H9 (cell line): ENCODE measurements at regions not wholly inside any gene's neighbourhood (a gene's known extent, or its start where the extent isn't known, plus 50 kb on each side); places are given as distances from the start of the nearest gene placed in this dataset.

ENCODE experiments used
- DNase-seq: peaks from one replicate; pipeline ENCODE4 v3.0.0-alpha.2; 2017
- H2AFZ ChIP-seq: one replicate; pipeline ENCODE4 v1.6.1; 2013; ENCODE audit warnings: mild to moderate bottlenecking, low read length, control low read depth, moderate library complexity
- H2AK5ac ChIP-seq: 2 replicates; pipeline ENCODE4 v1.6.1; 2013; ENCODE audit warnings: low read length, control low read depth, mixed read lengths; ENCODE audit not compliant: insufficient read length
- H2BK120ac ChIP-seq: one replicate; pipeline ENCODE4 v1.6.1; 2013; ENCODE audit warnings: low read depth, mild to moderate bottlenecking, low read length, control low read depth, inconsistent platforms; ENCODE audit not compliant: poor library complexity, severe bottlenecking
- H2BK12ac ChIP-seq: 2 replicates; pipeline ENCODE4 v1.6.1; 2013; ENCODE audit warnings: low read length, control low read depth, mixed read lengths, low read depth; ENCODE audit not compliant: insufficient read length
- H2BK15ac ChIP-seq: 2 replicates; pipeline ENCODE4 v1.6.1; 2013; ENCODE audit warnings: low read depth, low read length, control low read depth
- H2BK20ac ChIP-seq: one replicate; pipeline ENCODE4 v1.6.1; 2013; ENCODE audit warnings: low read depth, mild to moderate bottlenecking, low read length, control low read depth, inconsistent platforms; ENCODE audit not compliant: poor library complexity, severe bottlenecking
- H2BK5ac ChIP-seq: 2 replicates; pipeline ENCODE4 v1.6.1; 2013; ENCODE audit warnings: low read length, control low read depth, mixed read lengths; ENCODE audit not compliant: insufficient read length
- H3K14ac ChIP-seq: 2 replicates; pipeline ENCODE4 v1.6.1; 2013; ENCODE audit warnings: low read length, control low read depth; ENCODE audit not compliant: insufficient read depth
- H3K18ac ChIP-seq: 2 replicates; pipeline ENCODE4 v1.6.1; 2013; ENCODE audit warnings: low read depth, mild to moderate bottlenecking, mixed read lengths, low read length, control low read depth; ENCODE audit not compliant: insufficient read length
- H3K23ac ChIP-seq: 2 replicates; pipeline ENCODE4 v1.6.1; 2013; ENCODE audit warnings: low read length, control low read depth, mixed read lengths, low read depth; ENCODE audit not compliant: insufficient read length
- H3K23me2 ChIP-seq: 2 replicates; pipeline ENCODE4 v1.6.1; 2013; ENCODE audit warnings: low read depth, mild to moderate bottlenecking, mixed read lengths, low read length, control low read depth; ENCODE audit not compliant: insufficient read length, poor library complexity, severe bottlenecking
- H3K27ac ChIP-seq: 2 replicates; pipeline ENCODE4 v1.5.1; 2013; ENCODE audit warnings: low read length, control low read depth, mixed read lengths, low read depth; ENCODE audit not compliant: insufficient read length
- H3K27me3 ChIP-seq: 2 replicates; pipeline ENCODE4 v1.6.1; 2013; ENCODE audit warnings: low read length, control low read depth, inconsistent platforms; ENCODE audit not compliant: insufficient read depth
- H3K4ac ChIP-seq: 2 replicates; pipeline ENCODE4 v1.6.1; 2013; ENCODE audit warnings: low read depth, mild to moderate bottlenecking, control low read depth, inconsistent platforms, low read length, moderate library complexity
- H3K4me1 ChIP-seq: 2 replicates; pipeline ENCODE4 v1.6.1; 2013; ENCODE audit warnings: low read length, control low read depth, inconsistent platforms; ENCODE audit not compliant: insufficient read depth
- H3K4me2 ChIP-seq: 2 replicates; pipeline ENCODE4 v1.6.1; 2013; ENCODE audit warnings: low read length, control low read depth, mixed read lengths; ENCODE audit not compliant: insufficient read length, insufficient read depth
- H3K56ac ChIP-seq: 2 replicates; pipeline ENCODE4 v1.6.1; 2013; ENCODE audit warnings: low read depth, mild to moderate bottlenecking, mixed read lengths, low read length, control low read depth; ENCODE audit not compliant: insufficient read length
- H3K79me1 ChIP-seq: 2 replicates; pipeline ENCODE4 v1.6.1; 2013; ENCODE audit warnings: low read depth, mild to moderate bottlenecking, moderate library complexity, low read length, control low read depth, inconsistent platforms; ENCODE audit not compliant: insufficient read depth, poor library complexity, severe bottlenecking
- H3K79me2 ChIP-seq: 2 replicates; pipeline ENCODE4 v1.6.1; 2013; ENCODE audit warnings: low read length, control low read depth, inconsistent platforms; ENCODE audit not compliant: insufficient read depth
- H3K9ac ChIP-seq: 2 replicates; pipeline ENCODE4 v1.6.1; 2013; ENCODE audit warnings: low read length, control low read depth, mixed read lengths; ENCODE audit not compliant: insufficient read length; ENCODE audit errors: extremely low read depth
- H3K9me3 ChIP-seq: one replicate; pipeline ENCODE4 v1.6.1; 2013; ENCODE audit warnings: low read depth, low read length, inconsistent platforms; ENCODE audit not compliant: control insufficient read depth
- H3T11ph ChIP-seq: one replicate; pipeline ENCODE4 v1.6.1; 2013; ENCODE audit warnings: mild to moderate bottlenecking, low read length, control low read depth, inconsistent platforms
- H4K20me1 ChIP-seq: one replicate; pipeline ENCODE4 v1.6.1; 2013; ENCODE audit not compliant: control insufficient read depth, insufficient read length, insufficient read depth
- H4K5ac ChIP-seq: 2 replicates; pipeline ENCODE4 v1.6.1; 2013; ENCODE audit warnings: low read depth, mild to moderate bottlenecking, mixed read lengths, low read length, control low read depth; ENCODE audit not compliant: insufficient read length
- H4K8ac ChIP-seq: replicated peaks from 2 replicates; pipeline ENCODE4 v1.6.1; 2013; ENCODE audit warnings: low read length, control low read depth, mixed read lengths, low read depth; ENCODE audit not compliant: insufficient read length
- H4K91ac ChIP-seq: 2 replicates; pipeline ENCODE4 v1.6.1; 2013; ENCODE audit warnings: low read depth, mild to moderate bottlenecking, moderate library complexity, mixed read lengths, low read length, control low read depth; ENCODE audit not compliant: insufficient read length
- H3K27ac Mint-ChIP-seq, 3 experiments: 2 replicates in 2 of 3; 3 replicates in 1 of 3; pipeline ENCODE4 v1.8.0; 2020 to 2021; ENCODE audit warnings: mixed read lengths in 3 of 3, mild to moderate bottlenecking in 1 of 3, moderate library complexity in 1 of 3
- H3K27me3 Mint-ChIP-seq: 2 replicates; pipeline ENCODE4 v1.8.0; 2021; ENCODE audit warnings: low read depth, mild to moderate bottlenecking, moderate library complexity, mixed read lengths
- H3K36me3 Mint-ChIP-seq, 3 experiments: 2 replicates in 2 of 3; 3 replicates in 1 of 3; pipeline ENCODE4 v1.8.0; 2020 to 2021; ENCODE audit warnings: low read depth in 3 of 3, mixed read lengths in 3 of 3; ENCODE audit not compliant: insufficient read depth in 1 of 3
- H3K4me1 Mint-ChIP-seq, 2 experiments: 2 replicates each; pipeline ENCODE4 v1.8.0; 2020; ENCODE audit warnings: mixed read lengths in 2 of 2
- H3K4me3 Mint-ChIP-seq, 2 experiments: 2 replicates in 1 of 2; 3 replicates in 1 of 2; pipeline ENCODE4 v1.8.0; 2020 to 2021; ENCODE audit warnings: mild to moderate bottlenecking in 2 of 2, mixed read lengths in 2 of 2, moderate library complexity in 1 of 2
- H3K9me3 Mint-ChIP-seq, 2 experiments: 2 replicates in 1 of 2; 3 replicates in 1 of 2; pipeline ENCODE4 v1.8.0; 2020; ENCODE audit warnings: mild to moderate bottlenecking in 2 of 2, mixed read lengths in 2 of 2, moderate library complexity in 1 of 2
- CTCF ChIP-seq: fragments of 200-600 bp; sonication (generic); conservative IDR thresholded peaks from 3 replicates; pipeline ENCODE4 v1.8.0; 2021; ENCODE audit warnings: antibody characterized with exemption, mild to moderate bottlenecking
- WGBS: extraction: QIAGEN DNeasy Blood & Tissue Kit; methylation state at CpG from one replicate; pipeline ENCODE4 v1.1.7; 2013; ENCODE audit warnings: missing lambda C conversion rate, low lambda C conversion rate, mixed read lengths; ENCODE audit not compliant: insufficient read length; ENCODE audit errors: extremely low coverage; 5-methylcytosine and 5-hydroxymethylcytosine counted together

- Histone ChIP-seq H3K9ac (no peak overlapping the region), H3K4me1 (peaks cover 1% of the 10 kb centered on the region; the same call in 1 of the 2 replicates), H4K5ac (no peak overlapping the region), H3K27ac (no peak overlapping the region), H2BK120ac (no peak overlapping the region), H2BK20ac (no peak overlapping the region), H2AK5ac (no peak overlapping the region), H2AFZ (peak overlapping the region; percentile 43), H3K18ac (peak overlapping the region; percentile 63), H2BK15ac (no peak overlapping the region), H3K27me3 (no peaks in the 10 kb centered on the region), H2BK5ac (no peak overlapping the region), H3T11ph (no peak overlapping the region), H3K79me2 (no peaks in the 10 kb centered on the region), H2BK12ac (no peak overlapping the region), H3K4ac (no peak overlapping the region), H4K8ac (peak overlapping the region; percentile 47), H3K23ac (no peak overlapping the region), H3K4me2 (no peak overlapping the region), H3K79me1 (no peaks in the 10 kb centered on the region), H4K20me1 (no peaks in the 10 kb centered on the region), H4K91ac (no peak overlapping the region), H3K9me3 (no peaks in the 10 kb centered on the region), H3K56ac (no peak overlapping the region), H3K23me2 (no peaks in the 10 kb centered on the region), H3K14ac (no peak overlapping the region)
- no peaks in the 10 kb centered on the region for H3K36me3 Mint-ChIP-seq
- H3K4me1 Mint-ChIP-seq, result peaks cover 19 to 29% of the 10 kb centered on the region in 2 experiments
- no peak overlapping the region; a peak in 1 of 5 replicates for H3K4me3 Mint-ChIP-seq
- H3K27me3 Mint-ChIP-seq, result peaks cover 7% of the 10 kb centered on the region
- DNase-seq, result peak; percentile 47
- no peak for TF ChIP-seq CTCF
- peak overlapping the region in 1 of 3 experiments; percentile 54; a peak in 1 of 7 replicates for H3K27ac Mint-ChIP-seq
- no CpG with 5 or more reads among the region's 15 CpGs for WGBS
- H3K9me3 Mint-ChIP-seq, result no peaks in the 10 kb centered on the region
Observed at GRCh38 chr2:42906557-42907411, 114.4 kb upstream of the HAAO start.
